ENCODE measurements at regions not wholly inside any gene's neighbourhood (a gene's known extent, or its start where the extent isn't known, plus 50 kb on each side); places are given as distances from the start of the nearest gene placed in this dataset.

DNA sequence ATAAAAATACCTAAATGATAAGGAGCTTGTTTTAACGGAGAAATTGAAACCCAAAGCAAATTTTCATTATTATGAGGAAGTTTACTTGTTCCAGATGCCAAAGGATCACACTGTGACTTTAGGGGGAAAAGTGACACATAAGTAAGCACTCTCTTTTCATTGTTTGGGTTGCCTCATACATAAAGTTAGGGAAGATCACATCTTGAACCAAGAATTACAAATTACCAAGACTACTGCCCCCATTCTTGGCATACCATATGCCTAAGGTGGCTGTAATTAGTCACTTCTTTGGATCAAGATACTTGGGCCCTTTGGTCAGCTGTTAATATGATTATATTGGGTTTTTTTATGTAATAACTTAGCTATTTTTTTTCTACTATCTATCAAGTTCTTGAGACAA, 269.0 kb downstream of the COL12A1 start:
- TF ChIP-seq EP300 (IDR thresholded peaks at IDR 0.05; ENCODE audit: borderline replicate concordance) (no peak), TCF12 (IDR thresholded peaks at IDR 0.05; ENCODE audit: low read depth) (no peak), ZBTB7A (IDR thresholded peaks at IDR 0.05; ENCODE audit: low read depth) (no peak), TEAD4 (IDR thresholded peaks at IDR 0.05) (no peak), FOXM1 (IDR thresholded peaks at IDR 0.05; ENCODE audit: borderline replicate concordance, low read depth) (no peak), RAD21 (IDR thresholded peaks at IDR 0.05; ENCODE audit: low read depth) (no peak), CEBPB (IDR thresholded peaks at IDR 0.05) (no peak), REST (IDR thresholded peaks at IDR 0.05; ENCODE audit: low read depth) (no peak), NFIC (IDR thresholded peaks at IDR 0.05) (no peak), MAX (IDR thresholded peaks at IDR 0.05) (no peak), CREB1 (IDR thresholded peaks at IDR 0.05; ENCODE audit: low read depth) (no peak), TAF1 (IDR thresholded peaks at IDR 0.05; ENCODE audit: low read depth) (no peak), YY1 (IDR thresholded peaks at IDR 0.05; ENCODE audit: low read depth) (no peak)

Measured in Ishikawa (cell line).